ENCODE measurements at regions not wholly inside any gene's neighbourhood (a gene's known extent, or its start where the extent isn't known, plus 50 kb on each side); places are given as distances from the start of the nearest gene placed in this dataset.

DNA sequence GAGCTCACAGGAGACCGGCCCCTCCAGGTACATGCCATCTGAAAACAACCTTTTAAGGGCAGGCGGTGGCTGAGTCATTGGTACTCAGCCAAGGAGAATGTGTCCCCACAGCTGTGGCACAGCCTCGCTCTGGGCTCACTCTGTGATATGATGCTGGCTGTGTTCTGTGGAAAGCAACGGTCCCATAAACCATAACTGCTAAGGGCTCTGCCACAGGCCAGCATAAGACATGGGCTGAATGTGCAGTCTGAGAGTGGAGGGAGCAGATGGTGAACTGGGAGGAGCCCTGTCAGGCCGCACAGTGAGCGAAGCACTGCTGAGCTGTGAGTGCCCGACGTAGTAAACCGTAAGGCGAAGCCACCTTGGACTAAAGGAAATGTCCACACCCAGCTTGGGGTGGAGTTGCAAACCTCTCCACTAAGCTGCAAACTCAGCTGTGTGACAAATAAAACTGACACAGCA is 375.8 kb downstream of the THBS2 start:
- TF ChIP-seq, protein P1, sequence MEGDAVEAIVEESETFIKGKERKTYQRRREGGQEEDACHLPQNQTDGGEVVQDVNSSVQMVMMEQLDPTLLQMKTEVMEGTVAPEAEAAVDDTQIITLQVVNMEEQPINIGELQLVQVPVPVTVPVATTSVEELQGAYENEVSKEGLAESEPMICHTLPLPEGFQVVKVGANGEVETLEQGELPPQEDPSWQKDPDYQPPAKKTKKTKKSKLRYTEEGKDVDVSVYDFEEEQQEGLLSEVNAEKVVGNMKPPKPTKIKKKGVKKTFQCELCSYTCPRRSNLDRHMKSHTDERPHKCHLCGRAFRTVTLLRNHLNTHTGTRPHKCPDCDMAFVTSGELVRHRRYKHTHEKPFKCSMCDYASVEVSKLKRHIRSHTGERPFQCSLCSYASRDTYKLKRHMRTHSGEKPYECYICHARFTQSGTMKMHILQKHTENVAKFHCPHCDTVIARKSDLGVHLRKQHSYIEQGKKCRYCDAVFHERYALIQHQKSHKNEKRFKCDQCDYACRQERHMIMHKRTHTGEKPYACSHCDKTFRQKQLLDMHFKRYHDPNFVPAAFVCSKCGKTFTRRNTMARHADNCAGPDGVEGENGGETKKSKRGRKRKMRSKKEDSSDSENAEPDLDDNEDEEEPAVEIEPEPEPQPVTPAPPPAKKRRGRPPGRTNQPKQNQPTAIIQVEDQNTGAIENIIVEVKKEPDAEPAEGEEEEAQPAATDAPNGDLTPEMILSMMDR (IDR thresholded peaks at IDR 0.05; ENCODE audit: control insufficient read depth, extremely low read depth, insufficient read depth) = no peak
- peak; percentile 15 for DNase-seq (ENCODE audit: low read depth)
- H3K4me3 ChIP-seq (ENCODE audit: low read depth, low read length) = no peak overlapping the region

- TF ChIP-seq, protein P1 (IDR thresholded peaks at IDR 0.05; ENCODE audit: control insufficient read depth, extremely low read depth, insufficient read depth) = no peak
These were observed 376.7 kb downstream of the THBS2 start for GRCh38 chr6:168876956-168877355.

GRCh38 chr6:168875811-168876576 is 377.7 kb downstream of the THBS2 start:
- H3K4me3 ChIP-seq (ENCODE audit: low read depth, low read length) = no peak overlapping the region
- TF ChIP-seq, protein P1 (IDR thresholded peaks at IDR 0.05; ENCODE audit: control insufficient read depth, extremely low read depth, insufficient read depth) = no peak
- no peak for DNase-seq (ENCODE audit: low read depth)

More at GRCh38 chr6:168876956-168877355, 376.7 kb downstream of the THBS2 start:
- no peak overlapping the region for H3K4me3 ChIP-seq (ENCODE audit: low read depth, low read length)
- no peak for DNase-seq (ENCODE audit: low read depth)

DNA sequence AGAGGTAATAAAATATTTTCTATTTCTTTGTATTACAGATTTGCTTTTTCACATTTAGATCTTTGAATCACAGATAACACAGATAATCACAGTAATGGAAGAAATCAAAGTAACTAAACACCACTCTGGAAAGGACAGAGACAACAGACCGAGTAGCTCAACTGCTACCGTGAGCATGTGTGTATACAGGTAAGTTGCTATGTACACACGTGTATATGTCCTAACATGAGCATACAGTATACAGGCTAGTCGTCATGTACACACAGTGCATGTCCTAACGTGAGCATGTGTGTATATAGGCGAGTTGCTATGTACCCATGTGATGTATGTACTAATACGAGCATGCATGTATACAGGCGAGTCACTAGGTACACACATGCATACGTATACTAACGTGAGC is 379.0 kb downstream of the THBS2 start:
- TF ChIP-seq, protein P1 (IDR thresholded peaks at IDR 0.05; ENCODE audit: control insufficient read depth, extremely low read depth, insufficient read depth) = no peak
- no peak overlapping the region for H3K4me3 ChIP-seq (ENCODE audit: low read depth, low read length)
- no peak for DNase-seq (ENCODE audit: low read depth)

DNA sequence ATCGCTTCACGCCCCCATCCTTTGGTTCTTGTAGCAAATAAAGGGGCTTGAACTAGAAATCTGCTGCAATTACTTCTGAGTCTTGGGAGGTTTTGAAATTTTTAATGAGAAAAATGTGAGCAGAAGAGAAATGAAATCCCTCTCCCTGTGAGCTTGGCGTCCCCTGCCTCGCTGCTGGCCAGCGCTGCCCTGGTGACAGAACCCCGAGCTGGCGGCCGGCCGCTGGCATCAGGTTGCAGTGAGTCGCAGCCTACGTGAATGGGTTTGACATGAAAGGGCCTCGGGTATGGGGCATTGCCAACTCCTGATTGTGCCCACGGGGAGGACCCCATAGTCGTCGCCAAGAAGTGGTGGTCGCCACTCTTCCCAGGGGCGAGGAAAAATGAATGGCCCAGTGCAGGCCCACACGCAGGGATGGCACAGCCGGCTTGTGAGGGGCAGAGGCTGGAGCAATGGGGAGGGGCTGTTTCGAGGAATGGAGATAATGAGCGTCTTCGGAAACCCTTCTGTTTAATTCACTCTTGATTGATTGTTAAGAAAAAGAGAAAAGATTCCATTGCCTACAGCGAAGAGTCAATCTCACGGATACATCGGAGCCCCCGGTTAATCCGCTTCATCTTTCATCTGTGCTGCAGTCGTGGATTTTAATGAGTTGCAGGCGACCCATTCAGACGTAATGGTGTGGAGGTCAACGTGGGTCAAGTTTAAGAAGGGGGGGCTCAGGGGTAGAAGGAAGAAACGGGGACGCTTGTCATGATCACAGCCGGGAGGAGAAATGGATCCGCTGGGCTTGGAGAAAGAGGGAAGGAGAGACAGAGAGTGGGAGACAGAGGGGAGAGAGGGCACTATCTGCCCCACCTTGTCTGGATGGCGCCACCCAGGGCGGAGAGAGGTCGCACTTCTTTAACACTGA is 380.1 kb downstream of the THBS2 start:
- no peak overlapping the region for H3K4me3 ChIP-seq (ENCODE audit: low read depth, low read length)
- TF ChIP-seq, protein P1 (IDR thresholded peaks at IDR 0.05; ENCODE audit: control insufficient read depth, extremely low read depth, insufficient read depth) = no peak
- no peak for DNase-seq (ENCODE audit: low read depth)

DNA sequence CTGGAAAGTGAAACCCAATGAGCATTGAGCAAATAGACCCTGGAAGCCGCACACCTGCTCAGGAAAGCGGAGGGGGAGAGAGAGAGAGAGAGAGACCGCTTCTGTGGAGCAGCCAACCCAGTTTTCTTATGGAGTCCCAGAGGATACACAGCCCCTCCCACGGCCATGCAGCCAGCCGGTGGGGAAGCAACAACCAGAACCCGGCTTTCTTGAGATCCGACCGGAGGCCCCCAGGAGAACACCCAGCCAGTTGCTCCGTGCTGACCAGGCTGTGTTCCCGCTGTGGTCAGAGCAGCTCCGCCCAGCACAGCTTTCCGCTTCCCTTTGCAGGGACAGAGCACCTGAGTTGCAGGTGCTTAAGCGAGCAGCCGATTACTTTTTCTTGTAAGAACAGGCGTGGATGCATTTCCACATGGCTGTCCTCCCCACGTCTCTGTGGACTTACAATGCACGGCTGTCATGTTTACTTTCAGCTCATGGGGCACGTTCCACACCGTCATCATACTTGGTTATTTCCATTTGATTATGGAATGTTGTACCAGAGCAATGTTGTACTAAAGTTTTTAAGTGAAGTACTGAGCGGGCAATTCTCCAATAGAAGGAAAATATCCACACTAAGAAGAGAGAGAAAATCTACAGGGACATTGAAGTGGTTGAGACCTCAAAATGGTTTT is 381.9 kb downstream of the THBS2 start:
- TF ChIP-seq, protein P1 (IDR thresholded peaks at IDR 0.05; ENCODE audit: control insufficient read depth, extremely low read depth, insufficient read depth) = no peak
- no peak for DNase-seq (ENCODE audit: low read depth)
- H3K4me3 ChIP-seq (ENCODE audit: low read depth, low read length) = no peak overlapping the region

Measured in LNCaP clone FGC (cell line).